ENCODE measurements at regions not wholly inside any gene's neighbourhood (a gene's known extent, or its start where the extent isn't known, plus 50 kb on each side); places are given as distances from the start of the nearest gene placed in this dataset.

DNA sequence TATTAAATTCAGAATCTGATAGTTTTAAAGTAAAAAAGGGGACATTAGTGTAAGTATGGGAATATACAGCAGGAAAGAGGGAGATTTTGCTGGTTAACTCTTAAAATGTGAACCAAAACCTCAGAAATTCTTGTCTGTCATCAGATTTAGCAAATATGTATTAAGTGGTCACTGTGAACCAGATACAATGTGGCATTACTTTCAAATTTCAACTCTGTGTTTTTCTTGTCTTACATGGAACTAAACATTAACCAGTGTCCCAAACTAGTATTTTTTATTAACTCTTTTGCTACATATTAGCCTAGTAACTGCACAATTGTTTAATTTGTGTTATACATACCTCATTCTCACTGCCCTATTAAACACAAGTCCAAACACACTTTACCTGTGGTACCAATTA is 259.9 kb upstream of the RASA1 start:
- no peak for TF ChIP-seq CREB1 (IDR thresholded peaks at IDR 0.05; ENCODE audit: low read depth)
- TF ChIP-seq TAF1 (IDR thresholded peaks at IDR 0.05; ENCODE audit: low read depth): no peak
- no peak for TF ChIP-seq YY1 (IDR thresholded peaks at IDR 0.05; ENCODE audit: low read depth)
- TF ChIP-seq CEBPB (IDR thresholded peaks at IDR 0.05): no peak
- TF ChIP-seq, protein P1, sequence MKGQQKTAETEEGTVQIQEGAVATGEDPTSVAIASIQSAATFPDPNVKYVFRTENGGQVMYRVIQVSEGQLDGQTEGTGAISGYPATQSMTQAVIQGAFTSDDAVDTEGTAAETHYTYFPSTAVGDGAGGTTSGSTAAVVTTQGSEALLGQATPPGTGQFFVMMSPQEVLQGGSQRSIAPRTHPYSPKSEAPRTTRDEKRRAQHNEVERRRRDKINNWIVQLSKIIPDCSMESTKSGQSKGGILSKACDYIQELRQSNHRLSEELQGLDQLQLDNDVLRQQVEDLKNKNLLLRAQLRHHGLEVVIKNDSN (IDR thresholded peaks at IDR 0.05): no peak
